Prostate gland (tissue), 2 donors: ENCODE measurements at regions not wholly inside any gene's neighbourhood (a gene's known extent, or its start where the extent isn't known, plus 50 kb on each side); places are given as distances from the start of the nearest gene placed in this dataset.

Source experiments
- DNase-seq: peaks from one replicate; pipeline ENCODE4 v3.0.0-alpha.2; 2019; ENCODE audit warnings: low spot score
- H3K27ac ChIP-seq, 2 donors: fragments of 200-600 bp; sonication (generic); 2 replicates each; pipeline ENCODE4 v1.5.1; 2017 to 2019
- H3K27me3 ChIP-seq: fragments of 200-600 bp; sonication (generic); replicated peaks from 2 replicates; pipeline ENCODE4 v1.5.1; 2019; ENCODE audit not compliant: insufficient read depth
- H3K36me3 ChIP-seq, 2 donors: fragments of 200-600 bp; sonication (generic); 1 replicate in 1 of 2; 2 replicates in 1 of 2; pipeline versions ENCODE4 v1.5.1 to v1.8.1; 2017 to 2019
- H3K4me1 ChIP-seq: fragments of 200-600 bp; sonication (generic); replicated peaks from 2 replicates; pipeline ENCODE4 v1.5.1; 2019
- H3K4me3 ChIP-seq, 2 donors: fragments of 200-600 bp; sonication (generic); 2 replicates each; pipeline ENCODE4 v1.5.1; 2017 to 2019
- H3K9me3 ChIP-seq: fragments of 200-600 bp; sonication (generic); 2 replicates; pipeline ENCODE4 v1.5.1; 2017
- POLR2A ChIP-seq: fragments of 450-650 bp; IDR thresholded peaks from one replicate; pipeline ENCODE4 v1.6.1; 2016; ENCODE audit warnings: antibody characterized with exemption, mild to moderate bottlenecking
- POLR2AphosphoS5 ChIP-seq: sonication (generic); formaldehyde crosslinking; IDR thresholded peaks from one replicate; pipeline ENCODE4 v1.6.1; 2017; ENCODE audit warnings: antibody characterized with exemption
- WGBS: methylation state at CpG from one replicate; pipeline ENCODE4 v1.1.5; 2018; 5-methylcytosine and 5-hydroxymethylcytosine counted together
- intact Hi-C: fragments of 100-400 bp; cut with DNase I; formaldehyde crosslinking; loops from one replicate; pipeline ENCODE4 v1.14.2; 2022
- TF ChIP-seq, protein P1 (sequence below), 4 experiments: fragments of 200-600 bp in 2 of 4; fragments of 450-650 bp in 2 of 4; sonication (generic) in 2 of 4; IDR thresholded peaks; 1 replicate in 3 of 4; 2 replicates in 1 of 4; pipeline ENCODE4 v1.5.1; 2016 to 2019; ENCODE audit warnings: antibody characterized with exemption in 4 of 4, mild to moderate bottlenecking in 2 of 4, moderate library complexity in 2 of 4

DNA sequence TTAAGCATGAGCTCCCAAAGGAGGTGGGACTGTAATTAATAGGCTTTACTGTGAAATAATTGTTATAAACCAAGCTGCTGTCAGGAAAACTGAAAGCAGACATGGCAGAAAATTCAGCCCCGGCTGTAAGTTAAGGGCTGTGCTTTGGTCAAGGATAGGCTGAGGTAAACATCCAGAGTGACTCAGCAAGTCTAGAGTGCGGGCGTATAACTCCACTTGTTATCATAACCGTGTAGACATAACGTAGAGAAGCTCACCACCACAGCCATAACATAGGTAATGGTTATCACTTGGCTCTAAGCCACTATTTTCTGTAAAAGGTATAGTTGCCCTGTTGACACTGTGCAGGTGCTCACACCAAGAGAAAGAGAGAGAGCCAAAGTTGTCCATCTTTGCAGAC lies 316.8 kb downstream of the DCDC2C start:
- TF ChIP-seq POLR2AphosphoS5 (no peak), POLR2A (no peak)
- TF ChIP-seq, protein P1, sequence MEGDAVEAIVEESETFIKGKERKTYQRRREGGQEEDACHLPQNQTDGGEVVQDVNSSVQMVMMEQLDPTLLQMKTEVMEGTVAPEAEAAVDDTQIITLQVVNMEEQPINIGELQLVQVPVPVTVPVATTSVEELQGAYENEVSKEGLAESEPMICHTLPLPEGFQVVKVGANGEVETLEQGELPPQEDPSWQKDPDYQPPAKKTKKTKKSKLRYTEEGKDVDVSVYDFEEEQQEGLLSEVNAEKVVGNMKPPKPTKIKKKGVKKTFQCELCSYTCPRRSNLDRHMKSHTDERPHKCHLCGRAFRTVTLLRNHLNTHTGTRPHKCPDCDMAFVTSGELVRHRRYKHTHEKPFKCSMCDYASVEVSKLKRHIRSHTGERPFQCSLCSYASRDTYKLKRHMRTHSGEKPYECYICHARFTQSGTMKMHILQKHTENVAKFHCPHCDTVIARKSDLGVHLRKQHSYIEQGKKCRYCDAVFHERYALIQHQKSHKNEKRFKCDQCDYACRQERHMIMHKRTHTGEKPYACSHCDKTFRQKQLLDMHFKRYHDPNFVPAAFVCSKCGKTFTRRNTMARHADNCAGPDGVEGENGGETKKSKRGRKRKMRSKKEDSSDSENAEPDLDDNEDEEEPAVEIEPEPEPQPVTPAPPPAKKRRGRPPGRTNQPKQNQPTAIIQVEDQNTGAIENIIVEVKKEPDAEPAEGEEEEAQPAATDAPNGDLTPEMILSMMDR (IDR thresholded peaks at IDR 0.05), result no peak
- WGBS, result 65% methylated on average over 5 of the region's 5 CpGs
- Histone ChIP-seq H3K36me3 (no peaks in the 10 kb centered on the region), H3K4me1 (no peaks in the 10 kb centered on the region), H3K4me3 (no peak overlapping the region), H3K9me3 (no peaks in the 10 kb centered on the region), H3K27ac (no peak overlapping the region), H3K27me3 (no peaks in the 10 kb centered on the region)
- intact Hi-C loops, result no loop called here
- no peak for DNase-seq

DNA sequence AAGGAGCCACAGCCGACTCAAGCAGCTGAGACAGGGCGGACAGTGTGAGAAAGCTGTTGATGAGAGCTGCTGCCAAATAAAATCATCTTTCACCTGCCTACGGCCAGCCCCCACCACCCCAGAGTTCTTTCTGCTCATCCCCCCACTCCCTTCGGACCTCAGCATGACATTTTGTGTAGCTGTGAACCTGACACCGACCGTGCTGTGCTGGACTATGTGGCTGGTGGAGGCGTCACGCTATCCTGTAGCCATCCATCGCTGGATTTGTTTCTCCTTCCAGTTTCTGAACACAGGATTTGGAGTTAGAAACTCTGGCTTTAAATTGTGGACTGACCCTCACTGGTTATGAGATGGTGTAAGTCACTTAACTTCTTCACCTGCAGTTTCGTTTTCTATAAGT lies 317.3 kb downstream of the DCDC2C start:
- intact Hi-C loops, result no loop called here
- Histone ChIP-seq H3K9me3 (no peaks in the 10 kb centered on the region), H3K4me1 (no peaks in the 10 kb centered on the region), H3K27me3 (no peaks in the 10 kb centered on the region), H3K4me3 (no peak overlapping the region), H3K36me3 (no peaks in the 10 kb centered on the region), H3K27ac (no peak overlapping the region)
- DNase-seq, result no peak
- 68% methylated on average over 10 of the region's 10 CpGs for WGBS
- TF ChIP-seq POLR2A (no peak), POLR2AphosphoS5 (no peak)
- TF ChIP-seq, protein P1 (IDR thresholded peaks at IDR 0.05), result no peak

DNA sequence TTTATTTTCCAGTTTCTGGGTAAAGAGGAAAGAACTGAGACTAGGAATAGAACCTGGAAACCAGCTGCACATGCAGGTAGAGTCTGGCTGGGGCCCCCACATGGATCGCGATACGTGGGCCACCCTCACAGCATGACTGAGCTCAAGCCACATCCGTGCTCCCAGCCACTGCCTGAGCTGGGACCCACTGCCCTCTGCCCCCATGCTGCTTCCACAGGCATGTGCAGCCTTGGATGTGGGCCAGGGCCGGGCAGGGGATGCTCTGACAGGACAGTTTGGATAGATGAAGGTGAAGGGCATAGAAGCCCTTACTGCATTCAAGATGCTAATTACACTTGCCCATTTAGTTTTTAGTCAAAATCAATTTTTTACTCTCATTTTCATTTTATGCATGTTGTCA lies 321.2 kb downstream of the DCDC2C start:
- WGBS, result 87% methylated on average over 5 of the region's 5 CpGs

DNA sequence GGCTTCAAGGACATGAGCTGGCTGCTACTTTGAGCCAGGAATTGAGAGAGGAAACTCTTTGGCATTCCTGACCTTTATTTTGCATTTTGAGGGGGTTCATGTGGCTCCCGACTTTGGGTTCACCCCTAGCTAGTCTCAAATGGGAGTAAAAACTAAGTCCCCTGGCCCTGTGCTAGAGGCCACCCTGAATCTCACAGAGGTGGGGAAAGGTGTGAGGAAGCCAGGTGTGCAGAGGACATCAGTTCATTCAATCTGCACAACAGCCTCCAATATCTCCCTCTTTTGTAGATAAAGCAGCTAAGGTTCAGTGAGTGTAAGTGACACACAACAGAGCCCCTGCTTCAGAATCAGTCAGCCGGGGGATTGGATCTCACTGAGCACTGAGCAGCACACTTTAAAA lies 325.7 kb downstream of the DCDC2C start:
- no peaks in the 10 kb centered on the region for H3K27me3 ChIP-seq
- no peak overlapping the region for H3K27ac ChIP-seq
- H3K4me3 ChIP-seq, result no peak overlapping the region
- WGBS, result 74% methylated on average over 2 of the region's 2 CpGs
- TF ChIP-seq, protein P1 (IDR thresholded peaks at IDR 0.05), result no peak
- TF ChIP-seq POLR2AphosphoS5 (no peak), POLR2A (no peak)
- H3K4me1 ChIP-seq, result no peaks in the 10 kb centered on the region
- H3K36me3 ChIP-seq, result no peaks in the 10 kb centered on the region
- no peak for DNase-seq
- no peaks in the 10 kb centered on the region for H3K9me3 ChIP-seq
- intact Hi-C loops, result no loop called here

More for the DNA sequence above, 321.2 kb downstream of the DCDC2C start:
- no peak overlapping the region for H3K27ac ChIP-seq
- H3K27me3 ChIP-seq, result no peaks in the 10 kb centered on the region
- no peak for DNase-seq
- TF ChIP-seq POLR2AphosphoS5 (no peak), POLR2A (no peak)
- TF ChIP-seq, protein P1 (IDR thresholded peaks at IDR 0.05), result no peak
- H3K4me1 ChIP-seq, result no peaks in the 10 kb centered on the region
- intact Hi-C loops, result no loop called here
- no peaks in the 10 kb centered on the region for H3K9me3 ChIP-seq
- H3K36me3 ChIP-seq, result no peaks in the 10 kb centered on the region
- H3K4me3 ChIP-seq, result no peak overlapping the region

DNA sequence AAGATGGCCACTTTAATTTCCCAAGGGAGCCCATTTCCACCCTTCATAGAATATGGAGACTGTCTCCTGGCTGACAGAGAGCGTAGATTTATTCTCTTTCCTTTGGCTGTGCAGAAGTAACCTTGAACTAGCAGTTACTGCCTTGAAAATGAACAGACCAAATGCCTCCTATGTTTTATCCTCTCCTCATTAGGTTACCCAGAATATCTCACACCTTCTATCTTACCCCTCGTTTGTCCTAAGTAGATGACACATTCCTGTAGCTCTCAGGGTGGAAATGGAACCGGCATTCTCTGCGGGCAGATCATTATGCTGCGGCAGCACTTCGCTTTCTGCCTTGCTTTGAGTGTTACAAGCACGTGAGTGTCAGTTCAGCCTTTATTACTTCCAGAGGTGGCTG lies 336.5 kb downstream of the DCDC2C start:
- intact Hi-C loops, result no loop called here
- DNase-seq, result no peak
- Histone ChIP-seq H3K9me3 (no peaks in the 10 kb centered on the region), H3K4me1 (no peaks in the 10 kb centered on the region), H3K36me3 (no peaks in the 10 kb centered on the region), H3K27ac (no peak overlapping the region), H3K4me3 (no peak overlapping the region), H3K27me3 (no peaks in the 10 kb centered on the region)
- TF ChIP-seq POLR2A, result no peak
- TF ChIP-seq, protein P1 (IDR thresholded peaks at IDR 0.05), result no peak
- no peak for TF ChIP-seq POLR2AphosphoS5
- 63% methylated on average over 7 of the region's 7 CpGs for WGBS
